GM12864 (cell line): ENCODE measurements at regions not wholly inside any gene's neighbourhood (a gene's known extent, or its start where the extent isn't known, plus 50 kb on each side); places are given as distances from the start of the nearest gene placed in this dataset.

Source experiments
- DNase-seq: peaks from one replicate; pipeline ENCODE4 v3.0.0-alpha.2; 2011; ENCODE audit warnings: low read depth
- H3K4me3 ChIP-seq: 2 replicates; pipeline ENCODE4 v1.5.1; 2011; ENCODE audit warnings: mild to moderate bottlenecking, low read depth, low read length, control low read depth
- TF ChIP-seq, protein P1 (sequence below): IDR thresholded peaks from 2 replicates; pipeline ENCODE4 v1.5.1; 2011; ENCODE audit warnings: low read depth, mild to moderate bottlenecking, moderate library complexity, low read length, control low read depth, inconsistent platforms; ENCODE audit errors: missing control alignments

DNA sequence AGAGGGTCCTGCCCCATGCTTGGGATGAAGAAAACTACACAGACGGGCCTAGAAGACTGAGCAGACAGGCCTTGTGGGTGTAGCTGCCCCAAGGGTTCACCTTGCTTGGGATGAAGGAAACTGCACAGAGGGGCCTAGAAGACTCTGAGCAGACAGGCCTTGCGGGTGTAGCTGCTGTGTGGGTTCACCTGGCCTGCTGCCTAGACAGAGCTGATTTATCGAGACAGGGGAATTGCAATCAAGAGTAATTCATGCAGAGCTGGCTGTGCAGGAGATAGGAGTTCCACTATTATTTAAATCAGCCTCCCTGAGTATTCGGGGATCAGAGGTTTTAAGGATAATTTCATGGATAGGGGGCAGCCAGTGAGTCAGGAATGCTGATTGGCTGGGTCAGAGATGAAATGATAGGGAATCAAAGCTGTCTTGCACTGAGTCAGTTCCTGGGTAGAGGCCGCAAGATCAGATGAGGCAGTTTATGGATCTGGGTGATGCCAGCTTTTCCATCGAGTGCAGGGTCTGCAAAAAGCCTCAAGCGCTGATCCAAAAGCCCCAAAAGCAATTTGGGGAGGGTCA, 341.4 kb downstream of the GALR1 start:
- no peak for DNase-seq
- H3K4me3 ChIP-seq, result no peak overlapping the region
- TF ChIP-seq, protein P1, sequence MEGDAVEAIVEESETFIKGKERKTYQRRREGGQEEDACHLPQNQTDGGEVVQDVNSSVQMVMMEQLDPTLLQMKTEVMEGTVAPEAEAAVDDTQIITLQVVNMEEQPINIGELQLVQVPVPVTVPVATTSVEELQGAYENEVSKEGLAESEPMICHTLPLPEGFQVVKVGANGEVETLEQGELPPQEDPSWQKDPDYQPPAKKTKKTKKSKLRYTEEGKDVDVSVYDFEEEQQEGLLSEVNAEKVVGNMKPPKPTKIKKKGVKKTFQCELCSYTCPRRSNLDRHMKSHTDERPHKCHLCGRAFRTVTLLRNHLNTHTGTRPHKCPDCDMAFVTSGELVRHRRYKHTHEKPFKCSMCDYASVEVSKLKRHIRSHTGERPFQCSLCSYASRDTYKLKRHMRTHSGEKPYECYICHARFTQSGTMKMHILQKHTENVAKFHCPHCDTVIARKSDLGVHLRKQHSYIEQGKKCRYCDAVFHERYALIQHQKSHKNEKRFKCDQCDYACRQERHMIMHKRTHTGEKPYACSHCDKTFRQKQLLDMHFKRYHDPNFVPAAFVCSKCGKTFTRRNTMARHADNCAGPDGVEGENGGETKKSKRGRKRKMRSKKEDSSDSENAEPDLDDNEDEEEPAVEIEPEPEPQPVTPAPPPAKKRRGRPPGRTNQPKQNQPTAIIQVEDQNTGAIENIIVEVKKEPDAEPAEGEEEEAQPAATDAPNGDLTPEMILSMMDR, result no peak

GRCh38 chr18:77597726-77598125, 348.1 kb downstream of the GALR1 start:
- no peak overlapping the region for H3K4me3 ChIP-seq
- no peak for DNase-seq
- TF ChIP-seq, protein P1, result no peak

GRCh38 chr18:77600674-77601073, 351.0 kb downstream of the GALR1 start:
- no peak overlapping the region for H3K4me3 ChIP-seq
- no peak for DNase-seq
- TF ChIP-seq, protein P1, result no peak

- H3K4me3 ChIP-seq, result no peak overlapping the region
- TF ChIP-seq, protein P1, result no peak
- no peak for DNase-seq
Measured at GRCh38 chr18:77601567-77601966, 351.9 kb downstream of the GALR1 start.

GRCh38 chr18:77607087-77607486, 357.4 kb downstream of the GALR1 start:
- no peak overlapping the region for H3K4me3 ChIP-seq
- DNase-seq, result no peak
- TF ChIP-seq, protein P1, result no peak

- TF ChIP-seq, protein P1, result no peak
- no peak for DNase-seq
- H3K4me3 ChIP-seq, result no peak overlapping the region
Measured at GRCh38 chr18:77608807-77609206, 359.2 kb downstream of the GALR1 start.

GRCh38 chr18:77617694-77618093, 368.0 kb downstream of the GALR1 start:
- no peak overlapping the region for H3K4me3 ChIP-seq
- TF ChIP-seq, protein P1, result no peak
- no peak for DNase-seq
